ENCODE measurements at regions not wholly inside any gene's neighbourhood (a gene's known extent, or its start where the extent isn't known, plus 50 kb on each side); places are given as distances from the start of the nearest gene placed in this dataset.
"Not testable (repeated sequence)": the region's sequence is repeated elsewhere in the genome, so short reads cannot be mapped to it uniquely, and the experiment has no call there.

- Mint-ChIP-seq H3K9me3 (no peaks in the 10 kb centered on the region), H3K27me3 (ENCODE audit: low read depth) (no peaks in the 10 kb centered on the region), H3K4me3 (no peak overlapping the region), H3K4me1 (no peaks in the 10 kb centered on the region), H3K36me3 (ENCODE audit: low read depth) (no peaks in the 10 kb centered on the region), H3K27ac (ENCODE audit: unreplicated experiment) (no peak overlapping the region)
- no peak for DNase-seq (ENCODE audit: low read depth, low spot score)
- no peak for TF ChIP-seq CTCF (conservative IDR thresholded peaks at IDR 0.05)
Observed at GRCh38 chr21:27362249-27362648, 395.4 kb upstream of the ADAMTS5 start.

GRCh38 chr21:27359141-27359540, 392.3 kb upstream of the ADAMTS5 start:
- Mint-ChIP-seq H3K27me3 (ENCODE audit: low read depth) (no peaks in the 10 kb centered on the region), H3K4me1 (no peaks in the 10 kb centered on the region), H3K27ac (ENCODE audit: unreplicated experiment) (no peak overlapping the region), H3K4me3 (no peak overlapping the region), H3K36me3 (ENCODE audit: low read depth) (no peaks in the 10 kb centered on the region), H3K9me3 (no peaks in the 10 kb centered on the region)
- no peak for DNase-seq (ENCODE audit: low read depth, low spot score)
- no peak for TF ChIP-seq CTCF (conservative IDR thresholded peaks at IDR 0.05)

GRCh38 chr21:27352885-27353284, 386.0 kb upstream of the ADAMTS5 start:
- Mint-ChIP-seq H3K4me1 (no peaks in the 10 kb centered on the region), H3K27me3 (ENCODE audit: low read depth) (no peaks in the 10 kb centered on the region), H3K9me3 (no peaks in the 10 kb centered on the region), H3K36me3 (ENCODE audit: low read depth) (no peaks in the 10 kb centered on the region), H3K27ac (ENCODE audit: unreplicated experiment) (no peak overlapping the region), H3K4me3 (no peak overlapping the region)
- DNase-seq (ENCODE audit: low read depth, low spot score), result no peak
- no peak for TF ChIP-seq CTCF (conservative IDR thresholded peaks at IDR 0.05)

- no peaks in the 10 kb centered on the region for H3K4me1 Mint-ChIP-seq
- H3K36me3 Mint-ChIP-seq (ENCODE audit: low read depth), result no peaks in the 10 kb centered on the region
- no peak for DNase-seq (ENCODE audit: low read depth, low spot score)
- no peaks in the 10 kb centered on the region for H3K27me3 Mint-ChIP-seq (ENCODE audit: low read depth)
- TF ChIP-seq CTCF (conservative IDR thresholded peaks at IDR 0.05), result no peak
- no peak overlapping the region for H3K27ac Mint-ChIP-seq (ENCODE audit: unreplicated experiment)
- peaks cover 3% of the 10 kb centered on the region for H3K9me3 Mint-ChIP-seq
- H3K4me3 Mint-ChIP-seq, result no peak overlapping the region
Observed at GRCh38 chr21:27346041-27346448, 379.2 kb upstream of the ADAMTS5 start.

GRCh38 chr21:27339902-27340301, 373.0 kb upstream of the ADAMTS5 start:
- Mint-ChIP-seq H3K27ac (ENCODE audit: unreplicated experiment) (no peak overlapping the region), H3K36me3 (ENCODE audit: low read depth) (no peaks in the 10 kb centered on the region), H3K27me3 (ENCODE audit: low read depth) (no peaks in the 10 kb centered on the region), H3K4me1 (no peaks in the 10 kb centered on the region), H3K9me3 (peaks cover 3% of the 10 kb centered on the region), H3K4me3 (no peak overlapping the region)
- no peak for DNase-seq (ENCODE audit: low read depth, low spot score)
- TF ChIP-seq CTCF (conservative IDR thresholded peaks at IDR 0.05), result no peak

- not testable (repeated sequence) for H3K27ac Mint-ChIP-seq (ENCODE audit: unreplicated experiment); H3K4me3 Mint-ChIP-seq; DNase-seq (ENCODE audit: low read depth, low spot score); H3K4me1 Mint-ChIP-seq; H3K27me3 Mint-ChIP-seq (ENCODE audit: low read depth); H3K36me3 Mint-ChIP-seq (ENCODE audit: low read depth); H3K9me3 Mint-ChIP-seq
Observed at GRCh38 chr21:27338007-27338406, 371.1 kb upstream of the ADAMTS5 start.

Data from neural crest cell (in vitro differentiated cells).